GM12864 (cell line): ENCODE measurements at regions not wholly inside any gene's neighbourhood (a gene's known extent, or its start where the extent isn't known, plus 50 kb on each side); places are given as distances from the start of the nearest gene placed in this dataset.

Source experiments
- DNase-seq: peaks from one replicate; pipeline ENCODE4 v3.0.0-alpha.2; 2011; ENCODE audit warnings: low read depth
- H3K4me3 ChIP-seq: 2 replicates; pipeline ENCODE4 v1.5.1; 2011; ENCODE audit warnings: mild to moderate bottlenecking, low read depth, low read length, control low read depth
- CTCF ChIP-seq: IDR thresholded peaks from 2 replicates; pipeline ENCODE4 v1.5.1; 2011; ENCODE audit warnings: low read depth, mild to moderate bottlenecking, moderate library complexity, low read length, control low read depth, inconsistent platforms; ENCODE audit errors: missing control alignments

GRCh38 chr4:158016511-158016910, 156.3 kb downstream of the GASK1B start:
- DNase-seq: no peak
- no peak overlapping the region for H3K4me3 ChIP-seq
- TF ChIP-seq CTCF: no peak

GRCh38 chr4:158015241-158015640, 157.6 kb downstream of the GASK1B start:
- no peak for TF ChIP-seq CTCF
- DNase-seq: no peak
- H3K4me3 ChIP-seq: no peak overlapping the region

- no peak for TF ChIP-seq CTCF
These were observed 159.0 kb downstream of the GASK1B start for GRCh38 chr4:158013858-158014257.

GRCh38 chr4:158010361-158010760, 162.5 kb downstream of the GASK1B start:
- DNase-seq: no peak
- TF ChIP-seq CTCF: no peak

More at GRCh38 chr4:158013858-158014257, 159.0 kb downstream of the GASK1B start:
- no peak overlapping the region for H3K4me3 ChIP-seq
- DNase-seq: no peak

GRCh38 chr4:158008551-158009218, 164.1 kb downstream of the GASK1B start:
- DNase-seq: no peak
- TF ChIP-seq CTCF: no peak
- H3K4me3 ChIP-seq: no peak overlapping the region

More at GRCh38 chr4:158010361-158010760, 162.5 kb downstream of the GASK1B start:
- no peak overlapping the region for H3K4me3 ChIP-seq

- DNase-seq: no peak
- TF ChIP-seq CTCF: no peak
These were observed 165.3 kb downstream of the GASK1B start for GRCh38 chr4:158007566-158007965.

GRCh38 chr4:158006990-158007389, 165.8 kb downstream of the GASK1B start:
- no peak overlapping the region for H3K4me3 ChIP-seq
- no peak for DNase-seq
- TF ChIP-seq CTCF: no peak

More at GRCh38 chr4:158007566-158007965, 165.3 kb downstream of the GASK1B start:
- H3K4me3 ChIP-seq: no peak overlapping the region
